ENCODE measurements at regions not wholly inside any gene's neighbourhood (a gene's known extent, or its start where the extent isn't known, plus 50 kb on each side); places are given as distances from the start of the nearest gene placed in this dataset.

DNA sequence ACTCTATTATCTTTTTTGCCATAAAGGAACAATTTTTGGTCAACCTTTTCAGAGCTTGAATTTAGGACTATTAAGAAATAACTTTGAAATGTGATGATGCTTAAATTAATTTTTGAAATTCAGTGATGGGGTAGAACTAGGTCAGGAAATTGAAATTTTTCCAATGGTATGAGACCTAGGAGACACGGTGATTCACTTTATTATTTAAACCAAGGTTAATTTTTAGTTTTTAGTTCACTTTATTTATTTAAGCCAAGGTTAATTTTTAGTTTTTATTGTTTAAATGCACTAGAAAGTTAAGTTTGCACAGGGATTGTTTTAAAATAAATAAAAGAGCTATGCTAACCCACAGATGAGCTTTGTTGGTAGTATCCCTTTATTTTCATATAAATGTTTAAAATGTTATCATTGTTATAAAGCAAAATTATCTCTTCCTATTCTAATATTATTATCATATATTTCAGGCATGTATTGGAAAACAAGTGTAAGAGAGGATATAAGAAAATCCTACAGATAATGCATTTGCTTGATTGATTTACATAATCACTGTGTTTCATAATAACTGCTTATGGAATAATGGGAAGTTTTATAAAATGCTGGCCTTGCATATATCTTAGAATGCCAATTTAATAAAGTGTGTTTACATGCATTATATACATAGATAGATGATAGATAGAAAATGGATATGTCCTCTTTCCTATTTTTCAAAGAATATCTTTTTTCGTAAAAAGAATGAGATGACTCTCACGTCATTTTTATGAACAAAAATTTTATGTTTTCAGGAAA, 163.6 kb downstream of the HGF start:
- no peak overlapping the region for H2AFZ ChIP-seq (ENCODE audit: low read length)
- TF ChIP-seq EZH2 (IDR thresholded peaks at IDR 0.05; ENCODE audit: borderline replicate concordance, low read length) (no peak), CTCF (IDR thresholded peaks at IDR 0.05; ENCODE audit: low read length) (no peak)

DNA sequence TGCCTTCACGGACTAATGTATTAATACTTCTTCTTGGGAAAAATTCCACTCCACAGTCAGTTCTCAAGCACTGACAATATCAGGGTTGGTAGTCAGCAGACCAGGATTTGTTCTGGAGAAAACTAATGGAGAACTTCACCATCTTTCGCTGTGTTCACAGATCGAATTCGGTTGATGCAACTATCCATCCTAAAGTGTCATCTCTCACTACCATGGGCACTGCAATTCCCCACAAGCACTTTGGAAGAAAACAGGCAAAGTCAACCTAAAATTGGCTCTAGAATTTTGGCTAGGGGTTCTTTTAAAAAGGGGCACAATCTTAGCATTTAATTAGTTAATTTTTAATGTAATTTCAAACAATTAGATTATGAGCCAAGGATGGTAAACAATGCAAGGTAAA, 164.4 kb downstream of the HGF start:
- no peaks in the 10 kb centered on the region for H3K9me3 ChIP-seq (ENCODE audit: low read length)
- no peaks in the 10 kb centered on the region for H3F3A ChIP-seq (ENCODE audit: insufficient read depth, low read length)
- H3K4me2 ChIP-seq (ENCODE audit: low read length) = no peak overlapping the region
- no peak overlapping the region for H3K4me3 ChIP-seq (ENCODE audit: low read depth, low read length, poor library complexity, severe bottlenecking)
- H3K79me2 ChIP-seq (ENCODE audit: insufficient read depth, low read length) = no peaks in the 10 kb centered on the region
- H2AFZ ChIP-seq (ENCODE audit: low read length) = no peak overlapping the region
- no peaks in the 10 kb centered on the region for H3K4me1 ChIP-seq (ENCODE audit: insufficient read depth, low read length, severe bottlenecking)
- H3K36me3 ChIP-seq (ENCODE audit: insufficient read depth, low read length) = no peaks in the 10 kb centered on the region
- H3K9me2 ChIP-seq (ENCODE audit: low read depth, low read length) = no peaks in the 10 kb centered on the region
- no peak for TF ChIP-seq EZH2 (IDR thresholded peaks at IDR 0.05; ENCODE audit: borderline replicate concordance, low read length)
- H3K9ac ChIP-seq (ENCODE audit: low read length) = no peak overlapping the region
- H4K20me1 ChIP-seq (ENCODE audit: insufficient read depth, low read length) = no peaks in the 10 kb centered on the region
- no peaks in the 10 kb centered on the region for H3K27me3 ChIP-seq (ENCODE audit: insufficient read depth, low read length)
- no peak overlapping the region for H3K27ac ChIP-seq (ENCODE audit: low read depth, low read length, poor library complexity, severe bottlenecking)

More for the DNA sequence above, 163.6 kb downstream of the HGF start:
- Histone ChIP-seq H3K9me3 (ENCODE audit: low read length) (no peaks in the 10 kb centered on the region), H3F3A (ENCODE audit: insufficient read depth, low read length) (no peaks in the 10 kb centered on the region), H3K27me3 (ENCODE audit: insufficient read depth, low read length) (no peaks in the 10 kb centered on the region), H4K20me1 (ENCODE audit: insufficient read depth, low read length) (no peaks in the 10 kb centered on the region), H3K27ac (ENCODE audit: low read depth, low read length, poor library complexity, severe bottlenecking) (no peak overlapping the region), H3K4me3 (ENCODE audit: low read depth, low read length, poor library complexity, severe bottlenecking) (no peak overlapping the region), H3K4me1 (ENCODE audit: insufficient read depth, low read length, severe bottlenecking) (no peaks in the 10 kb centered on the region), H3K79me2 (ENCODE audit: insufficient read depth, low read length) (no peaks in the 10 kb centered on the region), H3K9me2 (ENCODE audit: low read depth, low read length) (no peaks in the 10 kb centered on the region), H3K36me3 (ENCODE audit: insufficient read depth, low read length) (no peaks in the 10 kb centered on the region), H3K4me2 (ENCODE audit: low read length) (no peak overlapping the region), H3K9ac (ENCODE audit: low read length) (no peak overlapping the region)

DNA sequence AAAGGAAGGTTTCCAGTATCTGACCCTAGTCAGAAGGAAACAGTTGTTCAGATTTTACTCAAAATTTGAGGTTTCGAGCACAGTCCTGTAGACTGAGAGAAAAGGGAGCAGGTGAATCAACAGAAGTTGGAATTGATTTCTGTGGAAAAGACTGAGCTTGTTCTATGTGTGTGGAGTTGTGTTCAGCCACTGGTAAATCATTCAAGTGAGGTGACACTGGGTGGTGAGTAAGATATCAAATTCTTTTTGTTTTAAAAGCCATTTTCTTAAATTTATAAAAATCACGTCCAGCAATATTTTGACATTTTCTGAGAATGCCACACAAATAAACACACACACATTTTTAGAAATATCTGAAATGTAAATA, 165.1 kb downstream of the HGF start:
- no peaks in the 10 kb centered on the region for H3K9me2 ChIP-seq (ENCODE audit: low read depth, low read length)
- H3F3A ChIP-seq (ENCODE audit: insufficient read depth, low read length) = no peaks in the 10 kb centered on the region
- no peak overlapping the region for H3K27ac ChIP-seq (ENCODE audit: low read depth, low read length, poor library complexity, severe bottlenecking)
- no peaks in the 10 kb centered on the region; the same call in 1 of the 2 replicates for H3K9me3 ChIP-seq (ENCODE audit: low read length)
- no peak overlapping the region for H2AFZ ChIP-seq (ENCODE audit: low read length)
- H3K4me3 ChIP-seq (ENCODE audit: low read depth, low read length, poor library complexity, severe bottlenecking) = no peak overlapping the region
- no peaks in the 10 kb centered on the region for H3K79me2 ChIP-seq (ENCODE audit: insufficient read depth, low read length)
- H3K4me1 ChIP-seq (ENCODE audit: insufficient read depth, low read length, severe bottlenecking) = no peaks in the 10 kb centered on the region
- H3K4me2 ChIP-seq (ENCODE audit: low read length) = no peak overlapping the region
- no peaks in the 10 kb centered on the region for H3K27me3 ChIP-seq (ENCODE audit: insufficient read depth, low read length)
- no peaks in the 10 kb centered on the region for H3K36me3 ChIP-seq (ENCODE audit: insufficient read depth, low read length)
- no peak overlapping the region for H3K9ac ChIP-seq (ENCODE audit: low read length)
- no peaks in the 10 kb centered on the region for H4K20me1 ChIP-seq (ENCODE audit: insufficient read depth, low read length)
- TF ChIP-seq EZH2 (IDR thresholded peaks at IDR 0.05; ENCODE audit: borderline replicate concordance, low read length) (no peak), CTCF (IDR thresholded peaks at IDR 0.05; ENCODE audit: low read length) (no peak)

Data from OCI-LY1 (cell line).